HCEC 1CT (cell line): ENCODE measurements at regions not wholly inside any gene's neighbourhood (a gene's known extent, or its start where the extent isn't known, plus 50 kb on each side); places are given as distances from the start of the nearest gene placed in this dataset.
"Not testable (repeated sequence)": the region's sequence is repeated elsewhere in the genome, so short reads cannot be mapped to it uniquely, and the experiment has no call there.

ENCODE experiments used
- DNase-seq: peaks from one replicate; pipeline ENCODE4 v3.0.0-alpha.2; 2017

DNA sequence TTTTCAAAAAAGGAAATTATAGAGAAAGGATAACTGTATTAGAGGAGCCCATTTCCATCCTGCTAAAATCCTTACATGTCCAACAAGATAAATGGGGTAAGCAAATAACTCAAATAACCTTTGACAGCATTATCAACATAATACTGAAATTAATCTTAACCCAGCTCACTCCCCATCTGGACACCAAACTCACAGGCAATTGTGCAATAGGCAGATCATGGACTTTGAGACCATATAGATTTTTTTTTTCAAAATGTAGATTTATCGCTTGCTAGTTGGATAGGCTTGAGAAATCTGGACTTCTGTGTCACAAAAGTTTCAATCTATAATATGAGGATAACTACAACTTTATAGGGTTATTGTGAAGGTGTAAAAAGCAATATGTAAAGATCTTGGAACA, 134.4 kb upstream of the ASCC3 start:
- DNase-seq: no peak

DNA sequence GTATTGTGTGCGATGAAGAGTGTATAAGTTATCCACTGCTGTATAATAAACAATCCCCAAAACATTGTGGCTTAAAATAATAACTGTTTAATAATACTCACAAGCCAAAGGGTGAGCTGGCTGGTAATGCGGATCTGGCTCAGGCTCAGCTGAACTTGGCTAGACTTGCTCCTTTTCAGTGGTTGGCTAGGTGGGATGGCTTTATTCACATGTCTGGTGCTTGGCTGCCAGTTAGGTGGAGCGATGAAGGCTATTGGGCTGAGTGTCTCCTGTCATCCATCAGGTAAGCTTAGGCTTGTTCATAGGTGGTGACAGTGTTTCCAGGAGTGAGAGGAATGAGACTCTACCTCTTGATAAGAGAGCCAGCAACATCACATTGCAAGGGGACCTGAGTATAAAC, 135.0 kb upstream of the ASCC3 start:
- DNase-seq: no peak

DNA sequence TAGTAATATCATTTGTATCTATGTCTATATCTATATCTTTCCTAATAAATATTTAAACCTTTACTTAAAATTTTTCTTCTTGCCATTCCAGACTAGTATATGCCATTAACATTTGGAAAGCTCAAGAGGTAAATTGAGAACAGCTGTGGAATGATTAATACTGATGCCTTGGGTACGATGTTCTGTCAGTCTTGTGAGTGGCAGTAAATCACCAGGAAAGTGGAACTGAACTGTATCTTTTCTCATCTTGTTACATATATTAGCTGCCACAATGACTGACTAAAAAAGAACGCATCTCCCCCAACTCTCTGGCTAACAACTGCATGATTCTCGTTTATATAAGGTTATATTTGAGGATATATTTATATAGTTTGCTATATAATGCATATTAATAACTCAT, 137.0 kb upstream of the ASCC3 start:
- no peak for DNase-seq

DNA sequence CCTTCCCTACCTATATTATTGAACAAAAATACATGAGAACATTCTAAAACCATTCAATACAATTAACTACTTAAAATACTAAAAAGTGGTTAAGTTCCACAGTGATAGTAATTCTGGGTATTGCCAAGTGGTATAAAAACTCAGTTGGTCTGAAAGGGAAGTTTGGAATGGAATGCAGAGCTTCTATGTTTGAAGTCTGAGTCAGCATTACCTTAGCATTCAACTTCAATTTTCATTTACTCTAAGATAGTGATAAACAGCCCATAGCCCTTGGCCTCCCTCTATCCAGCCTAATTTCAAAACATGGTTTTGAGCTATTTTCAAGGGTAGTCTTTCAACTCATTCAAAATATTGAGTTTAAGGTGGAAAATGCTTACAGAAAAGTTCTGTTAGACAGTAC, 140.4 kb upstream of the ASCC3 start:
- no peak for DNase-seq

DNA sequence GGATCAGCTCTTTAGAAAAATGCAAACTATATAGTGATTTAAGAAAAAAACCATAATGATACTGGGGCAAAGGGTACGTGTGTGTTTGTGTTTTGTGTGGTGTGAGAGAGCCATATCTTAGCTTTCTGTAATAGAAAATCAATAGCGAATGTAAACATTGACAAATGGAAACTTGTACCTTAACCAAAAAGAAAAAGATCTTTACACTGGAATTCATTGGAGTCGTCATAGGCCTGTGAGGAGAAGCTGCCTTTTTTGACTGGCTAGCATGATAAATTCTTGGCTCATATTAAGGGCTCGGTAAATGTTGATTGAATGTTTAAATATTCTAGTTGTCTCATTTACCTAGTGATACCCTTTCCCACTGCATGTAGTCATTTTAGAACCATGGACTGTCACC, 161.8 kb upstream of the ASCC3 start:
- no peak for DNase-seq

DNA sequence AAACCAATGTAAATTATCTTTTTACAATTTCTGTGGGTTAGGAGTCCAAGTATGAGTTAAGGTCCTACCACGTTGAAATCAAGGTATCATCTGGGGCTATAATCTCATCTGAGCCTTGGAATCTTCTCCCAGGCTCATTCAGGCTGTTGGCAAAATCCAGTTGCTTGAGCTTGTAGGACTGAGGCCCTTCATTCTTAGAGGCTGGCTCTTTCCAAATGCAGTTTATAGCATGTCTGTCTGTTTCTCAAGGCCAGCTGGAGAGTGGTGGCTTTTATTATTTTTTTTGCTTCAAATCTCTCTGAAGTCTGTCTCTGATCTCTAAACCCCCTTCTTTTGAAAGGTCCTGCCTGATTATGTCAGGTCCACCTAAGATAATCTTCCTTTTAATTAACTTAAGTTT, 177.2 kb upstream of the ASCC3 start:
- DNase-seq: no peak

DNA sequence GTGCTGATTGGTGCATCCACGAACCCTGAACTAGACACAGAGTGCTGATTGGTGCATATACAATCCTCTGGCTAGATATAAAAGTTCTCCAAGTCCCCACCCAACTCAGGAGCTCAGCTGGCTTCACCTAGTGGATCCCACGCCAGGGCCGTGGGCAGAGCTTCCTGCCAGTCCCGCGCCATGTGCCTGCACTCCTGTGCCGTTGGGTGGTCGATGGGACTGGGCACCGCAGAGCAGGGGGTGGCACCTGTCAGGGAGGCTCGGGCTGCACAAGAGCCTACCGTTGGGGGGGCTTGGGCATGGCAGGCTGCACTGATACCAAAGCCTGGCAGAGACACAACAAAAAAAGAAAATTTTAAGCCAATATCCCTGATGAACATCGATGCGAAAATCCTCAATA, 185.4 kb upstream of the ASCC3 start:
- DNase-seq: no peak

DNA sequence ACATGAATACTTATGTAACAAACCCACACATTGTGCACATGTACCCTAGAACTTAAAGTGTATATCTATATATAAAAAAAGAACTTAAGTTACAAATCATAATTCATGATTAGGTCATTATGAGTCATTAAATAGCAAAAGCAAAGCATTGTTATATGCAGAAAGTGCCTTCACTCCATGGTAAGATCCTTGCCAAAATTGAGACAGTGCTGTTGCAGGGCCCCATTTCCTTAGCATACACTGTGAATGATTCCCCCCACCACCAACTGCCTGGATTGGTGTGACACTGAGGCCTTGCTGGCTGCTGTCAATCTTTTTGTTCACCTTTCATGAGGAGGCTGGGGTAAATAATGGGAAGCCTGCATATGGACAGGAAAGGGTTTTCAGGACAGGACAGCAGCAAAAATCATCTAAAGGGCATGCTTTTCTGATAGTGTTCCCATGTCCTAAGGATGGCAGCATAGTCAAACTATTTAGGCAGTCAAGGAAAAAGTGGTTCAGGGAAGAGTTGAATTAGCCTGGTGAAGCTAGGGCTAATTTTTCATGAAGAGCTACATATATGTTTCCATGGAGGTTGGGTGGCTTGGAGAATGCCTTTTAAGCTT, 188.2 kb upstream of the ASCC3 start:
- peak; percentile 82 for DNase-seq

DNA sequence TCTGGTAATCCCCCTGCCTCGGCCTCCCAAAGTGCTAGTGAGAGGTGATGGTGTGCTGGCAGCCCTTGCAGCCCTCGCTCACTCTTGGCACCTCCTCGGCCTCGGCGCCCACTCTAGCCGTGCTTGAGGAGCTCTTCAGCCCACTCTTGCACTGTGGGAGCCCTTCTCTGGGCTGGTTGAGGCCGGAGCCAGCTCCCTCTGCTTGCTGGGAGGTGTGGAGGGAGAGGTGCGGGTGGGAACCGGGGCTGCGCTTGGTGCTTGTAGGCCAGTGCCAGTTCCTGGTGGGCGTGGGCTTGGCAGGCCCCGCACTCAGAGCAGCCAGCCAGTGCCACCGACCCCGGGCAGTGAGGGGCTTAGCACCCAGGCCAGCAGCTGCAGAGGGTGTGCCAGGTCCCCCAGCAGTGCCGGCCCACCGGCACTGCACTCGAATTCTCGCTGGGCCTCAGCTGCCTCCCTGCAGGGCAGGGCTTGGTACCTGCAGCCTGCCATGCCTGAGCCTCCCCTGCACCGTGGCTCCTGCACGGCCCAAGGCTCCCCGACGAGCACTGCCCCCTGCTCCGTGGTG, 189.0 kb upstream of the ASCC3 start:
- no peak for DNase-seq

DNA sequence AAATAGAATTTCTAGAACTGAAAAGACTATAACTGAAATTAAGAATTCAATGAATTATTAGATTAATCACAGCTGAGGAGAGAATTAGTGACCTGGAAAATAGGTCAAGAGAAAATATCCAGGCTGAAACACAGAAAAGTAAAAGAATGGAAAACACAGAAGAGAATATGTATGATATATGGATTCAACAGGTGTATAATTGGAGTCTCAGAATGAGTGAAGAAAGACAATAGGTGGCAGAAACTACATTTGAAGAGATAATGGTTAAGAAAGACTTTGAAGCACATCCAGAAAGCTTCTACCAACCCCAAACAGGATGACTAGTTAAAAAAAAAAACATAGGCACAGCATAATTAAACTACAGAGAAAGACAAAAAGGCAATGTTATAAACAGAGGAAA, 196.2 kb upstream of the ASCC3 start:
- DNase-seq: no peak

DNA sequence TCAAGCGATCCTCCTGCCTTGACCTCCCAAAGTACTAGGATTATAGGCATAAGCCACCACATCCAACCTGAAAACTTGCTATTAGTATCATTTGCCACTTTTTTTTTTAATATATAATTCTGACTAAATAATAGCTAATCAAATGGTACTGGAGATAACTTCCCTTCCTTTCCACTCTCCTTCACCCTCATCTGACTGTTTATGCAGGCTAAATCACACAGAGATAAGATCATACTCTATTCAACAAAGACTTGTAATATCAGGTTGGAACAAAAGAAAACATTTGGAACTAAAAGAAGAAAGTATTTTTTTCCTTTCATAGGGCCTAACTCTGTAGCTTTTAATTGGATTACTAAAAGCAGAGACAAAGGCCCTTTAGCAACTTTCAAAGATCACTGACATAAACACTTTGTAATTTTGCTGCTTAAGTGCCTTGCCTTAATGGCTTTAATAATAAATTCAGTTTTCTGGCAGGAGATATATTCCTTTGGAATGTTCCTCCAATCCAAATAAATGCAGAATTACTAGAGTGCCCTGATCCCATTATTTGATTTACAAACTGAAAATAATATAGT, 198.7 kb upstream of the ASCC3 start:
- DNase-seq: no peak

DNA sequence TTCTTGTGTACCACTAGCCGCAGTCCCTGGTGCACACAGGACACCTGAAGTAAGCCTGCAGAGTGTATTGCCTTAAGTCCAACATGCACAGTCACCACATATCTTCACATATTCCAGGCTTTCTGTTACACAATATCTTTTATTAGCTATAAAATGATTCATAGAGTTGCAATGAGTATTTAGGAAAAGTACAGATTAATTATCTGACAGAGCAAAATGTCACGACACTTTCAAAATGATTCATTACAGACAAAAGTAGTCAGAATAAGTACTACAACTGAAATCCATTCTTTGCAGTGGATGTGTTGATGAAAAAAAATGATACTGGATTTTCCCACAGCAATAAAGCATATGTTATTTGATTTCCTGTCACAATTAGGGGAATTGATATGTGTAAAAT, 199.5 kb upstream of the ASCC3 start:
- DNase-seq: peak; percentile 92

DNA sequence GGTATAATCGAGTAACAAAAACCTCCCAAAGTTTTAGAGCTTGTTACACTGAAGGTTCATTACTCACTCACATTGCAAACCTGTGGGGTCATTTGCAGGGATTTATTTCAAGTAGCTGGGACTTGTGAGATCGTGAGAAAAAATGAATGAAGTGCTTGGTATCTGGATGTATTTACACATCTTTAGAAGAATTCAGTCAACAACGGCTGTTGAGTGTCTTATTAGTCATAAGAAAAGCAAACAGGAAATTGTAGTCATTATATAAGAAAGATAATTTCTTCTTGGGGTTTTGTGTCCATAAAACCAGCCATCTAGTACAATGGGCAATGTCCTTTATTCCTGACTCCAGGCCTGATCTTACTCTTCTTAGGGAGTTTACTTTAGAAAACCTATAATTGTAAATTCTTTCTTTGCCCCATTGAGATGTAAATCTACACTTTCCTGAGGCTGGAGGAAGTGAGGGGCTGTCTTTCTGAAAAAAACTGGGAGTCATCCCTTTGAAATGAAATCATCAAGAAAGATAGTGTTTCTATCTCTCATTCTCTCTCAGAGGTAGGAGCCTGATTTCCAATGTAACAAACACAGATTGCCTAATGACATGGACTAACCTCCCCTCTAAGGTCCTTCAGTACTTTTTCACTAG, 202.5 kb upstream of the ASCC3 start:
- peak; percentile 98 for DNase-seq

DNA sequence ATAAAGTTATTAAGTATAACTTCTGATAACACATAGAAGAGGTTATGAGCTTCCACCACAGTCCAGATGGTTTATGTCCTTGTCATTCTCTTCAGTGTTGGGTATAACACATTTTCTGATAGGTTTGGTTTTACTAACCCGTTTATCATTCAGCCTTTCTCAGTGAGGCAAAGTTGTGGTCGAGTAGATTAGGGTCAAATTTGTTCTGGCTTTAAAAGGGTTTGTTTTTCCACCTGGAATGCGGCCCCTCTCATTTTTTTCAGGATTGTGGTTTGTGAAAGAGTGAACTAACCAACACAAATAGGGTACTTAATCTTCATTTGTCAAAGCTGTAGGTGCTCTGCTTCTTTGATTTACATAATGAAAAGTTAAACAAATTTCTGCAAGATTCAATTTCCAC, 204.2 kb upstream of the ASCC3 start:
- peak; percentile 53 for DNase-seq

DNA sequence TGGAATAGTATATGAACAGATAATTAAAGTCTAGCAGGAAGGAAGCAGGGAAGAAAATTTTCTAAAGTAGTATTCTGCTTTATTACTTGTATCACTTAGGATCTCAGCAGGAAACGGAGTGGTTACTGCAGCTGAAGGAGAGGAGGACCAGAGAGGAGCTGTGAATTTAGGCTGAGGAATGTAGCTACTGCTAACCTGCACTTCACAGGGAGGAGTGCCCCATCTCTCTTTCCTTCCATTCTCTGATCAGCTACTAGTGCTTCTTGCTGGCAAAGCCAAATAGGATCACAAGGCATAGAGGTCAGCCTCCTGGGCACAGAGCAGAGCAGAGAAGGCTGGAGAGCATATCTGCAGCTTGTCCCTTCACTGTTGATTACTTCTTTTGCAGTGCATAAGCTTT, 205.3 kb upstream of the ASCC3 start:
- DNase-seq: no peak

DNA sequence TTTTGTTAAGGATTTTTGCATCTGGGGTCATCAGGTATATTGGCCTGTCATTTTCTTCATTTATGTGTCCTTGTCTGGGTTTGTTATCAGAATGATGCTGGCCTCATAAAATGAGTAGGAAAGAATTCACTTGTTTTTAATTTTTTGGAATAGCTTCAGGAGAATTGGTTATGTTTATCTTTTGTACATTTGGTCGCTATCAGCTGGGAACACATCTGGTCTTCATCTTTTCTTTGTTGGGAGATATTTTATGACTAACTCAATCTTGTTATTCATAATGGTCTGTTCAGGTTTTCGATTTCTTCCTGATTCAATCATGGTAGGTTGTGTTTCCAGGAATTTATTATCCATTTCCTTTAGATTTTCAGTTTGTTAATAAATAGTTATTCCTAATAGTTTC, 207.5 kb upstream of the ASCC3 start:
- DNase-seq: peak; percentile 47

DNA sequence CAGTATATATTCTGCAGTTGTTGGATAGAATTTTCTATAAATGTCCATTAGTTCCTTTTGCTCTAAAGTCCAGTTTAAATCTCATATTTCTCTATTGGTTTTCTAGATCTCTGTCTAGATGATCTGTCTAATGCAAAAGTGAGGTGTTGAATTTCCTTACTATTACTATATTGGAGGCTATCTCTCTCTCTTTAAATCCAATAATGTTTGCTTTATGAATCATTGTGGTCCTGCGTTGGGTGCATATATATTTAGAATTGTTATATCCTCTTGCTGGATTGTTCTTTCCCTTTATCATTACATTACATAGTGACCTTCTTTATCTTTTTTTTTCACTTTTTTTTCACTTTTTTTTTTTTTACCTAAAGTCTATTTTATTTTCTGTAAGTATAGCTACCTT, 208.5 kb upstream of the ASCC3 start:
- no peak for DNase-seq

DNA sequence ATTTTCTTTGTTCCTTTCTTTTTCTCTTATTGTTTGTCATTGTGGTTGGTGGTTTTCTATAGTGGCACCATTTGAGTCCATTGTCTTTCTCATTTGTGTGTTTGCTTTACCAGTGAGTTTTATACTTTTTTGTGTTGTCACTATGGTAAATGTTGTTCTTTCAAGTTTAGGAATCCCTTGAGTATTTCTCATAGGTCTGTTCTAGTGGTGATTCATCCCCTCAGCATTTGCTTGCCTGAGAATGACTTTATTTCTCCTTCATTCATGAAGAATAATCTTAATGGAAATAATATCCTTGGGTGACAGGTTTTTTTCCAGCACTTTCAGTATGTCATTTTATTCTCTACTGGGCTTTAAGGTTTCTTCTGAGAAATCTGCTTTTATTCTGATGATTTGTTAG, 209.2 kb upstream of the ASCC3 start:
- no peak for DNase-seq

DNA sequence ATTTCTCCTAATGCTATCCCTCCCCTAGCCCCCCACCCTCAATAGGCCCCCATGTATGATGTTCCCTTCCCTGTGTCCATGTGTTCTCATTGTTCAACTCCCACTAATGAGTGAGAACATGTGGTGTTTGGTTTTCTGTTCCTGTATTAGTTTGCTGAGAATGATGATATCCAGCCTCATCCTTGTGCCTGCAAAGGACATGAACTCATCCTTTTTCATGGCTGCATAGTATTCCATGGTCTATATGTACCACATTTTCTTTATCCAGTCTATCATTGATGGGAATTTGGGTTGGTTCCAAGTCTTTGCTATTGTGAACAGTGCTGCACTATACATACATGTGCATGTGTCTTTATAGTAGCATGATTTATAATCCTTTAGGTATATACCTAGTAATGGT, 217.5 kb upstream of the ASCC3 start:
- not testable (repeated sequence) for DNase-seq

DNA sequence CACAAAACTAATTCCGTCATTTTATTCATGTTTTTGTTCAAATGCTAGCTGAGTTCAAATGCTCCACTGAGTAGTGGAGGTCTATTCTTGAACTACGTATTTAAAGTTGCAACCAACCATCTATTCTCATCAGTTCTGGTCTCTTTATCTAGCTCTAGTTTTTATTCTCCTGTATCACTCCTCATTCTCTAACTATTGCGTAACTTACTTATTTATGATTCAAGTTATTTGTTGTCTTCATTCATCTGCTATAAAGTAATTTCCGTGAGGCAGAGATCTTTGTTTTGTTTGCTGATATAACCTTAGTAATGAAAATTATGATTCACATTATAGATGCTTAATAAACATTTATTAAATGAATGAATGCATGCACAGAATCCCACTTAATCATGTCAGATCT, 221.6 kb upstream of the ASCC3 start:
- DNase-seq: no peak

DNA sequence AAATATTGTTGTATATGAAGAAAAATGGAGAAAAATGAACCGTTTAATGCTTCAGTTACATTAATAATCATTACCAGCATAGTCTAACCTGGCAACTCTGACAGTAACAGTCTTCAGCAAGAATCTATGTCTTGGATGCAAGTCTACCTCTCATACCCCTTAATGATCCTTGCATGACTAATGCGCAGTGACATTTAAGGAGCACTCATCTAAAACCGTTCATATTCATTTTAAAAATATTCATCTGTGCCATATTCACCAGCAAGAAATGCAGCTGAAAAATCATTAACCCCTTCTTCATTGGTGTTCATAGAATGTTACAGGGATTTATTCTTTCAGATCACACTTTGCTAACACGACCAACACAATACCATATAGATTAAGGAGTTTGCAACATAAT, 227.2 kb upstream of the ASCC3 start:
- peak; percentile 64 for DNase-seq

DNA sequence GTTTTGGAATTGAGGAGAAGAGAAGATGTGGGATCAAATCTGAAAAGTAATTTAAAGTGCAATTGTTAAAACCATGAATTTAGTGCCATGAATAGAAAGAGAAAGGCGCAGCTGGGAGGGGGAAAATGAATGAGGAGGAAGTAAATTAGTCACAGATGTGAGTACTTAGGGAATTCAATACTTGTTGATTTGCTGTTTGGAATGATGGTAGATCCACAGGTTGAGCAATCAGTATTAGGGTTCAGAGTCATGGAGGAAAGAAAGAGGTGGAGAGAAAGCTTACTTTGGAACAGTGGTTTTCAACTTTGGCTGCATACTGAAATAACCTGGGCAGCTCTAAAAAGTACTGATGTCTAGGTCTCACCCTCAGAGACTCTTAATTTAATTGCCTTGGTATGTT, 229.7 kb upstream of the ASCC3 start:
- peak; percentile 73 for DNase-seq

DNA sequence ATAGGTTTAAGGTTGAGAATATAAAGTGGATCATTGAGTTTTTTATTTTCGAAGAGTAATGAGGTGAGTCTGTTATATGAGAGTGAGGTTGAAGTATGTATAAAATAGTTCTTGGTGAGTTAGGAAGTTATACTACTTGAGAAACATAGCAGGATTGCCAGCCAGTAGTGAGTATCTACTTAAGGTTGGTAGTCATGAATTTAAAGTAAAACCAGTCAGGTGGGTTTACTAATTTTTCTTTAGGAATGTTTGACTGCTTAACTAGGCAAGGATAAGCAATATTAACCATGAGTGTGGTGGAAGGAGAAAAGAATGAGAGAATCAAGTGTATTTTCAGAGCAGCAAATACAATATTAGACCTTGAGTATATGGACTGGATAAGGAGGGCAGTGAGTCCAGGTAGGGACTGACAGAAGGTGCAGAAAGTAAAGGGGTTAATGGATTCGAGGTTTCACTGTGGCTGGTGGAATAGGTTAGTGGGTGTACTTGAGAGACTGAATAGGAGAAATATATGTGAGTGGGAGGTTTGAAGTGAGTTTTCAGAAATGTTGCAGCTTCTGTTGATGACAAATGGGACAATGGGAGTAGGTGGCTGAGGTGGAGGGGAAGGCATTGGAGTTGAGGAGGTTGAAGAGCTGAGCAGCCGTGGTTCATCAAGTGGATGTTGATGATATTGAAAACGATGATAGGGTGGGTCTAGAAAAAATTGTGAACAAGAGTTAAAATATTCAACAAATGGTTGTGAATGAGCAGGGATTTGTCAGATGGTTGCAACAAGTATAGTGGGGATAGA, 232.5 kb upstream of the ASCC3 start:
- no peak for DNase-seq

DNA sequence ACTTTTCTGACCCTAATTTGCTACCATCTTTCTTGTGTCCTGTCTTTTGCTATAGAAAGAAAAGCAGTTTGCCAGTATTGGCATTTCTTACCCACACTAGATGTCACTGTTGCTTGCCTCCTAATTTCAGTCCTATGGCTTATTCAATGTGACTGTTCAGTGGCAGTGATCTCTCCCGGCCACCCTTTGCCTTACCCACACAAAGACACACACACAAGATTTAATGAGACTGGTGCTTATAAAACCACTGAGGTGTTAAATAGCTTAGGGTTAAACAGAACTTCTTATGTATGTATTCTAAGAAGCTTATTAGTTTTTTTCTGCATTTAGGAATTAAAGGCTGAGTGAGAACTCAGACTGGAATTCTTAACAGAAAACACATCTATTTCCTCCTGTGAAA, 233.6 kb upstream of the ASCC3 start:
- DNase-seq: peak; percentile 69
